Mesodermal cell (in vitro differentiated cells): ENCODE measurements at regions not wholly inside any gene's neighbourhood (a gene's known extent, or its start where the extent isn't known, plus 50 kb on each side); places are given as distances from the start of the nearest gene placed in this dataset.

ENCODE experiments used
- H3K27ac ChIP-seq: 2 replicates; pipeline ENCODE4 v1.7.0; 2013; ENCODE audit warnings: mild to moderate bottlenecking, low read depth, low read length, moderate library complexity; ENCODE audit not compliant: severe bottlenecking
- H3K36me3 ChIP-seq: 2 replicates; pipeline ENCODE4 v1.7.1; 2013; ENCODE audit warnings: mild to moderate bottlenecking, low read length, moderate library complexity; ENCODE audit not compliant: control insufficient read depth, insufficient read depth
- H3K4me1 ChIP-seq: one replicate; pipeline ENCODE4 v1.7.1; 2013; ENCODE audit warnings: mild to moderate bottlenecking, low read length; ENCODE audit not compliant: insufficient read depth, control insufficient read depth, poor library complexity, severe bottlenecking
- H3K4me3 ChIP-seq: 2 replicates; pipeline ENCODE4 v1.7.0; 2013; ENCODE audit warnings: low read length, control low read depth, mild to moderate bottlenecking; ENCODE audit not compliant: insufficient read depth, poor library complexity, severe bottlenecking; ENCODE audit errors: extremely low read depth
- H3K9me3 ChIP-seq: 2 replicates; pipeline ENCODE4 v1.7.1; 2013; ENCODE audit warnings: mild to moderate bottlenecking, low read length, moderate library complexity; ENCODE audit not compliant: control insufficient read depth
- WGBS, 2 experiments: methylation state at CpG; one replicate each; pipeline ENCODE4 v1.1.5; 2013; ENCODE audit warnings: missing lambda C conversion rate in 2 of 2; ENCODE audit not compliant: insufficient coverage in 2 of 2; 5-methylcytosine and 5-hydroxymethylcytosine counted together

DNA sequence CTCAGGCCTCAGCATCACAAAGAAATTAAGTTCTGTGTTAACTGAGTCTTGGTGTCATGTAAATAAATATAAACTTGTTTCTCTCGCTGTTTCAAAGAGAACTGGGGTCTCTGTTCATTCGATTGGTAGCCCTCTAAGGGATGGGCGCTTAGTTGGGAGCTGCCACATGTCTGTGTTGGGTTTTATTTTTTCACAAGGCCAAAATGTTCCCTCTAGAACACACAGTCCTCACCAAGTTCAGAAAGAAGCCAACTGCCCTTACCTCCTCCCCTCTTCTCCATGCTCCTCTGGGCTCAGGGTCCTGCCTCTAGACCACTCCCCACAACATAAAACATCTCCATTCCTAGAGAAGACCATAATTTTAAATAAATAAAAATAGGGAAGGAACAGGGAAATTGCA, 490.9 kb downstream of the TNS1 start:
- Histone ChIP-seq H3K9me3 (no peaks in the 10 kb centered on the region), H3K36me3 (no peaks in the 10 kb centered on the region), H3K27ac (no peak overlapping the region), H3K4me1 (no peaks in the 10 kb centered on the region), H3K4me3 (no peak overlapping the region)
- WGBS, 2 experiments = 86 to 100% methylated on average over 1 to 3 of the region's 3 CpGs

DNA sequence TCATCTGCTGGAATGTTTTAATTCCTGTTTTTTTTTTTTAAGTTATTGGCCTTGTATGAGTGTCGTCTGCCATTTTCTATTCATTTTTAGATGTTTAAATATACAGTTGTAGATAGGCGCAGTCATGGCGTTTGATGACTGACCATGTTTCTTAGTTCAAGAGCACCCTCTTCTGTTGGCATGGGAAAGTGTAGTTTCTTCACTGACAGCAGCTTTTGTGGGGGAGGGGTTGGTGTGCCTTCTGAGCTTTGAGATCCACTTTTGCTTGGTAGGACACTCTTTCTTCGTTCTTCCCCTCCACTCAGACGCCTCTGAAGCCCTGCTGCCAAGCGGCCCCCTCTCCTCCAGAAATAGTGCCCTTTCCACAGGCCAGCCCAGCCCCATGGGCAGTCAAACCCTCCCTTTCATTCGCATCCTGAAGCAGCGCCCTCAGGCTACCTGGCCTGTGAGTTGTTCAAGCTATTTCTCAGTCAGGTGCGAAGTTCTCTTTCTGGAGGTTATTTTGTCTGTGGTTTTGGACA, 492.0 kb downstream of the TNS1 start:
- no peaks in the 10 kb centered on the region for H3K4me1 ChIP-seq
- no peaks in the 10 kb centered on the region for H3K9me3 ChIP-seq
- 0 to 34% methylated on average over 3 to 7 of the region's 9 CpGs for WGBS, 2 experiments
- H3K36me3 ChIP-seq = no peaks in the 10 kb centered on the region
- H3K4me3 ChIP-seq = no peak overlapping the region
- H3K27ac ChIP-seq = no peak overlapping the region

DNA sequence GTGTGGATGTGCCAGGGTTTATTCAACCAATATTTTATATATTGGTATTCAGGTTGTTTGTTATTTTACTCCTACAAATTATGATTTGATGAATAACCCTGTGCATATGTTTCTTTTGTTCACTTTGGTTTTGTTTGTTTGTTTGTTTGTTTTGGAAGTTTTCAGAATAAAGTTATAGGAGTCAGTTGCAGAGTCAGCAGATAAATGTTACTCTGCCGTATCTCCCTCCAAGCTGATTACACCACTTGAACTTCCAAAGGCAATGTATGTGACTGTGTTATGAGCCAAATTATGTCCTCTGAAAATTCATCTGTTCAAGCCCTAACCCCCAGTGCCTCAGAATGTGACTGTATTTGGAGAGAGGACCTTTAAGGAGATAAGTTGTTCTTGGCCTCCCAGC, 497.5 kb downstream of the TNS1 start:
- H3K27ac ChIP-seq = no peak overlapping the region
- H3K36me3 ChIP-seq = no peaks in the 10 kb centered on the region
- no peak overlapping the region for H3K4me3 ChIP-seq
- H3K4me1 ChIP-seq = no peaks in the 10 kb centered on the region
- H3K9me3 ChIP-seq = no peaks in the 10 kb centered on the region
- 100% methylated on average over 1 of the region's 1 CpG; no CpG with 5 or more reads in 1 of the 2 experiments for WGBS, 2 experiments

DNA sequence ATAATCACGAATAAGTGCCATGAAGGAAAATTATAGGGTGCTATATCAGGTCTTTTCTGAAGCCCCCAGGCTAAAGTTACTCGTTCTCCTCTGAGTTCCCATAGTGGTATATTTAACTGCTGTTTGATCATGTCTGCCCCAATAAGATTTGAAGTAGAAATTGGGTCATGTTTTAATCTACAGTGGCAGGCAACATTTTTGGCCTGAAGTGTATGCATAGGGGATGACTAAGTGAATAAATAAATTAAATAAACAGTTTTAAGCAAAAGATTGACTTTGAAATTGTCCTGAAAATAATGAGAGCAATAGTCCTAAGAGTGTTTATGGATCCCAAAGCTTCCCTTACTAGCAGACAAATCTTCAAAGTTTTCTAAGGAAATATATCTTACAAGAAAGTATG, 500.9 kb downstream of the TNS1 start:
- Histone ChIP-seq H3K36me3 (no peaks in the 10 kb centered on the region), H3K4me1 (no peaks in the 10 kb centered on the region), H3K27ac (no peak overlapping the region), H3K4me3 (no peak overlapping the region), H3K9me3 (no peaks in the 10 kb centered on the region)
- 80 to 88% methylated on average over 1 to 2 of the region's 2 CpGs for WGBS, 2 experiments

DNA sequence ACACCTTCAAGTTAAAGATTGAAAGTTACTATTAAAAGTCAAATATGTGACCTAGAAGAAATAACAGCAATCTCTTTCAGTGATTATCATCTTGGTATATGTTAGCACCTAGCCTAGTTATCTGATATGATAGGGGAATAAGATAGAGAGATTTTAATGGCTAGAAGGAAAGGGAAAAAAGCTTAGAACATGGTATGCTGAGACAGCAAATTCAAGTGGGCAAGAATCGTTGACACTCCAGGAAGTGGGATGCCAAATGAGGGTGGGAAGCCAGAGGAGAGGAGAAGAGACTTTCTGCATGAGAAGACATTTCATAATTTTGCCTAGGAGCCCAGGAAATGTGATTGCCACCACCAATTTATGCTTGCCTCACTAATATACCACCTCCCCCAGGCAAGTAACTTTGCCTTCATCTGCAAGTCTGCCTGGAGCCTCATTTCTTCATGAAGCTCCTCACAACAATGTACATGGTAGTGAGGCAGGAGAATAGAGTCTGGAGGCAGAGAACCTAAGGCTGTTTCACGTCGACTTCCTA, 504.9 kb downstream of the TNS1 start:
- H3K27ac ChIP-seq = no peak overlapping the region
- no peak overlapping the region for H3K4me3 ChIP-seq
- no peaks in the 10 kb centered on the region for H3K36me3 ChIP-seq
- no peaks in the 10 kb centered on the region for H3K9me3 ChIP-seq
- no peaks in the 10 kb centered on the region for H3K4me1 ChIP-seq
- 96 to 100% methylated on average over 2 to 3 of the region's 3 CpGs for WGBS, 2 experiments

DNA sequence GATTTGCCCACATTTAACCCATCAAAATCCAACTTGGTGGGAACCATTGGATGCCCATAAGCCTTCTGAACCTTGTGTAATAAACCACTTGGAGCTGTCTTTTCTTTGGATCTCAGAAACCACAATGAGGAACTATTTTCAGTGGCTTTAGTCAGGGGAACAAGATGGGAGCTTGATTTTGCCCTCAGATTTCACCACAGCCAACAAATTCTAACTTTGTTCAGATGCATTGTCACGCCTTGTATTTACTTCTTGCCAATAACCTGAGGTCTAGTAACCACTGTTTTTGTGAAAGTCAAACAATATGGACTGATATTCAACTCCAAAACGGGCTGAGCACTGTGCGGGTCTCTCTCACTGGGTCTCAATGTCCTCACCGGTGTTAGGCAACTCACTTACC, 508.2 kb downstream of the TNS1 start:
- no peaks in the 10 kb centered on the region for H3K36me3 ChIP-seq
- WGBS, 2 experiments = 85 to 100% methylated on average over 3 to 4 of the region's 4 CpGs
- no peaks in the 10 kb centered on the region for H3K9me3 ChIP-seq
- no peaks in the 10 kb centered on the region for H3K4me1 ChIP-seq
- H3K4me3 ChIP-seq = no peak overlapping the region
- H3K27ac ChIP-seq = no peak overlapping the region

DNA sequence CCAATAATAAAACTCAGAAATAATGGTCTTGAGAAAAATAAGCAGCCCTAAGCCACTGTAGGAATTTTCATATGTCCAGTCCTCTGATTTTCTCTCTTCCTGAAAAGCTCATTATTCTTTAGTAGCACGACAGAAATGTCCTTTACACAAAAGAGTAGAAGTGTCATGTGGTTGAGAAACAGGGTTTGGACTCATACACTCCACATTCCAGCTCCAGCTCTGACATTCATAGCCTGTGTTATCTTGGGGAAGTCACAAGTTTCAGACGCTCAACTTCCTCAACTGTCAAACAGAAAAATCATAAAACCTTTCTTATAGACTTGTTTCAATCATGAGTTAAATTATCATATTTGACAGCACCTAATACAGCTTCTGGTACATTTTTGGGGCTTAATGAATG, 511.5 kb downstream of the TNS1 start:
- no peaks in the 10 kb centered on the region for H3K36me3 ChIP-seq
- H3K4me3 ChIP-seq = no peak overlapping the region
- no CpG with 5 or more reads among the region's 2 CpGs for WGBS, 2 experiments
- H3K27ac ChIP-seq = no peak overlapping the region
- H3K9me3 ChIP-seq = no peaks in the 10 kb centered on the region
- no peaks in the 10 kb centered on the region for H3K4me1 ChIP-seq

DNA sequence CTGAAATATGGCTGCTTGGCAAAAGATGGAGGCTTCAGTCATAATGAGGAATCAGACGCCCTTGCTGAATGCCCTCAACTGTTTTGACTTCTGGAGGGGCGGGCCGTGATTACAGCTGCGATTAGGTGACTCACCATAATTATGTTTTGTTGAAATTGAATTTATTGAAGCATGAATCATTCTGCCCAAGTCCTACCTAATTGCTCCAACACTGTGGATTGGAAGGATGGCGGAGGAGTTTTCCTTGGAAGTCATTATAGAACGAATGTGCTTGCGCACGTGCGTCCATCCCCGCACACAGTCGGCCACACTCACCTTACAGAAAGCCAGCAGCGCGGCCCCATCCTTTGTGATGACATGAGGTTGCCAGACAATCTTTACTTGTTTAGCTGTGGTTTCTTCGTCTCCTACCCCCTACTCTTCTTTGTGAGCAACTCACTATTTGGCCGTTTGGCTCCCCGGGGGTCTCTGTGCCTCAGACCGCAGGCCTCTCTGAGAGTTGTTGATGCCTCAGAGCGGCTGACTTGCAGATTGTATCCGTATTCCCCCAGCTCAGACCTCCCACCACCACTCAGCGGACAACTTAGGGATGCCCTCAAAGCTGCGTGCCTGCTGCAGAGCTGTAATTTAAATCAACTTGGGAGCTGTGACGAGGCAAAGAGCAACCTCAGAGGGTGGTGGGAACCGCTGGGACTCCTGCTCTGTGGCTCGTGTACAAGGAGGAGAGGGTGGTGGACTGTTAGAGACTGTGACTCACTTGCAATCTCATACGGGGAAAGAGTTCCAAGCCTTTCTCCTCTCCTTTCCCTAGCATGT, 513.4 kb downstream of the TNS1 start:
- Histone ChIP-seq H3K9me3 (no peaks in the 10 kb centered on the region), H3K36me3 (no peaks in the 10 kb centered on the region), H3K4me3 (no peak overlapping the region), H3K27ac (peak overlapping the region; percentile 18), H3K4me1 (no peaks in the 10 kb centered on the region)
- 72 to 81% methylated on average over 14 to 15 of the region's 25 CpGs for WGBS, 2 experiments

DNA sequence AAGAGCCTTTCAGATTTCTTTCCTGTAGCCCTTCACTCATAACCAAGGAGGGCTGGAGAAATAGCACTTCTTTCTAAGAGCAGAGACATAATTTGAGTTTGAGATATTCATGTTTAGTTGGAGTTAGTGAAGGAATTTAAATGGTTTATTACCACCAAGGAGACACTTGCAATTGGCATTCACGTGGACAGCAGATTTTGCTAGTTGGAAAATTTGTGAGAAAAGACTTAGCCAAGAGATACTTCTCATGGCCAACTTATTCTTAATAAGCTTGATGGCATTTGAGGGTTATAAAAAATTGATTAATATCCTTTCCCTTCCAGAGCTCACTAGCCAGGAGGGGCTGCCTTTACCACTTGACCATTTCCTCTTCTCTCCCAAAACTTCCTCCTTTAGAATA, 518.7 kb downstream of the TNS1 start:
- H3K36me3 ChIP-seq = no peaks in the 10 kb centered on the region
- H3K27ac ChIP-seq = no peak overlapping the region
- no peaks in the 10 kb centered on the region for H3K9me3 ChIP-seq
- 100% methylated on average over 1 of the region's 1 CpG; no CpG with 5 or more reads in 1 of the 2 experiments for WGBS, 2 experiments
- H3K4me3 ChIP-seq = no peak overlapping the region
- no peaks in the 10 kb centered on the region for H3K4me1 ChIP-seq

DNA sequence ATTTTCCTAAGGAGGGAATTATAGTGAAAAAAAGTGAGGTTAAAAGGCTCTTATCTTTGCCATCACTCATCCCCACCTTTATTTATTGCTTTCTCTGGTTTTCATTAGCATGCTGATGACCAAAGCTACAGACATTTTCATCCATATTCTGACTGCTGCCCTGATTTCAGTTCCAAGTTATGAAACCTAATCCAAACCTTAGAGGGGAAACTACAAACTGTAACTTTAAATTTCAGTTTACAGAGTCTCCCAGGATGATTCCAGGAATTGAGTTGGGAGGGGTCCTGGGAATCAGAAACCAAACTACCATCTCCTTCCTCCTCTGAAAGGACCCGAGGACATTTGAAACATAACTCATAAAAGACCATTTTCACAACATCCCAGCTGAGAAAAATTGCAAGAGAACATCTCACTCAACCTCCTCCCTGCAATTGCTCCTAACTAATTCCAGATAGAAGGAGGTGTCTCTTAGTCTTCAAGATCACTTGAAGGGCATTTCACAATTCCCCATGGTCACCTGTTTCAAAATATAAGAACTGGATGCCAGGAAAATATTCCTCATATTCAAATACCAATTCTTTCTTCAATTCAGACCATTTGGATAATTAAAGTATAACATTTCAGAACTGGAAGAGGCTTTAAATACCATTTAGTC, 520.6 kb downstream of the TNS1 start:
- 73% methylated on average over 1 of the region's 1 CpG; no CpG with 5 or more reads in 1 of the 2 experiments for WGBS, 2 experiments
- Histone ChIP-seq H3K4me1 (no peaks in the 10 kb centered on the region), H3K4me3 (no peak overlapping the region), H3K9me3 (no peaks in the 10 kb centered on the region), H3K27ac (no peak overlapping the region), H3K36me3 (no peaks in the 10 kb centered on the region)
